ENCODE measurements at regions not wholly inside any gene's neighbourhood (a gene's known extent, or its start where the extent isn't known, plus 50 kb on each side); places are given as distances from the start of the nearest gene placed in this dataset.

DNA sequence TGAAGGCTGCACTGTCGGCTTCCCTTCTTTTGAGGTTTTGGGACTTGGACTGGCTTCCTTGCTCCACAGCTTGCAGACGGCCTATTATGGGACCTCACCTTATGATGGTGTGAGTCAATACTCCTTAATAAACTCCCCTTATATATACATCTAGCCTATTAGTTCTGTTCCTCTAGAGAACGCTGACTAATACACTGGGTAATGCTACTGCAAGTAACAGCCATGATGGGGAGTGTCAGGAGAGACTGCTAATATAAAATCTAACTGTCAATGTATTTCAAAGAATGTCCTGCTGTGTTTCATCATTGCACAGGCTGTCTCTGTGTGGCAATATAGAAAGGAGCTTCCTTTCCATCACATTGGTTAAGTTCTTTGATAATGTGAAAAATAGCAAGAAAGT lies 57.7 kb upstream of the UST start:
- Histone ChIP-seq H3K4me1 (ENCODE audit: control insufficient read depth in 1 of 2, insufficient read depth in 2 of 2, low read length in 2 of 2) (no peaks in the 10 kb centered on the region), H4K20me1 (ENCODE audit: insufficient read depth) (no peaks in the 10 kb centered on the region), H2AFZ (ENCODE audit: low read depth, low read length, poor library complexity, severe bottlenecking) (no peak overlapping the region), H3K36me3 (ENCODE audit: control insufficient read depth in 1 of 2, insufficient read depth in 2 of 2, low read length in 2 of 2) (no peaks in the 10 kb centered on the region), H3K9me3 (ENCODE audit: control insufficient read depth in 1 of 2, insufficient read depth in 1 of 2, low read depth in 1 of 2, low read length in 2 of 2) (no peaks in the 10 kb centered on the region), H3K79me2 (ENCODE audit: insufficient read depth, low read length) (no peaks in the 10 kb centered on the region), H3K27me3 (ENCODE audit: insufficient read depth, low read length) (no peaks in the 10 kb centered on the region), H3K9me2 (ENCODE audit: insufficient read depth) (no peaks in the 10 kb centered on the region; the same call in 1 of the 2 replicates), H3K27ac (ENCODE audit: low read depth, low read length) (no peak overlapping the region), H3K4me3 (replicated peaks in 1 of 2; ENCODE audit: low read depth in 1 of 2, low read length in 2 of 2) (no peak overlapping the region), H3K4me2 (ENCODE audit: low read length) (no peak overlapping the region), H3K9ac (ENCODE audit: low read length) (no peak overlapping the region)
- CTCF ChIA-PET = no interaction called here
- DNase-seq (ENCODE audit: low read depth, low spot score) = no peak
- intact Hi-C loops (cut with micrococcal nuclease) = no loop called here
- RAD21 ChIA-PET (ENCODE audit: low non-redundant PET in 1 of 2, low total read pairs in 2 of 2, uncharacterized antibody in 2 of 2, unreplicated experiment in 2 of 2) = no interaction called here
- POLR2A ChIA-PET = no interaction called here
- no peak for ATAC-seq
- no peak for TF ChIP-seq EZH2 (IDR thresholded peaks at IDR 0.05)
- no peak for TF ChIP-seq EGR1 (IDR thresholded peaks at IDR 0.05; ENCODE audit: low read depth)
- TF ChIP-seq, protein P1, sequence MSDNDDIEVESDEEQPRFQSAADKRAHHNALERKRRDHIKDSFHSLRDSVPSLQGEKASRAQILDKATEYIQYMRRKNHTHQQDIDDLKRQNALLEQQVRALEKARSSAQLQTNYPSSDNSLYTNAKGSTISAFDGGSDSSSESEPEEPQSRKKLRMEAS (IDR thresholded peaks at IDR 0.05) = no peak
- TF ChIP-seq, protein P2, sequence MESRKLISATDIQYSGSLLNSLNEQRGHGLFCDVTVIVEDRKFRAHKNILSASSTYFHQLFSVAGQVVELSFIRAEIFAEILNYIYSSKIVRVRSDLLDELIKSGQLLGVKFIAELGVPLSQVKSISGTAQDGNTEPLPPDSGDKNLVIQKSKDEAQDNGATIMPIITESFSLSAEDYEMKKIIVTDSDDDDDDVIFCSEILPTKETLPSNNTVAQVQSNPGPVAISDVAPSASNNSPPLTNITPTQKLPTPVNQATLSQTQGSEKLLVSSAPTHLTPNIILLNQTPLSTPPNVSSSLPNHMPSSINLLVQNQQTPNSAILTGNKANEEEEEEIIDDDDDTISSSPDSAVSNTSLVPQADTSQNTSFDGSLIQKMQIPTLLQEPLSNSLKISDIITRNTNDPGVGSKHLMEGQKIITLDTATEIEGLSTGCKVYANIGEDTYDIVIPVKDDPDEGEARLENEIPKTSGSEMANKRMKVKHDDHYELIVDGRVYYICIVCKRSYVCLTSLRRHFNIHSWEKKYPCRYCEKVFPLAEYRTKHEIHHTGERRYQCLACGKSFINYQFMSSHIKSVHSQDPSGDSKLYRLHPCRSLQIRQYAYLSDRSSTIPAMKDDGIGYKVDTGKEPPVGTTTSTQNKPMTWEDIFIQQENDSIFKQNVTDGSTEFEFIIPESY (IDR thresholded peaks at IDR 0.05; ENCODE audit: extremely low read depth, insufficient replicate concordance, low read length) = no peak
- TF ChIP-seq, protein P3, sequence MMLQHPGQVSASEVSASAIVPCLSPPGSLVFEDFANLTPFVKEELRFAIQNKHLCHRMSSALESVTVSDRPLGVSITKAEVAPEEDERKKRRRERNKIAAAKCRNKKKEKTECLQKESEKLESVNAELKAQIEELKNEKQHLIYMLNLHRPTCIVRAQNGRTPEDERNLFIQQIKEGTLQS (IDR thresholded peaks at IDR 0.05) = no peak
- no peak for TF ChIP-seq ELF1 (IDR thresholded peaks at IDR 0.05; ENCODE audit: borderline replicate concordance, low read depth)
- no peak for TF ChIP-seq SRF (IDR thresholded peaks at IDR 0.05; ENCODE audit: low read depth)
- TF ChIP-seq CEBPB (IDR thresholded peaks at IDR 0.05; ENCODE audit: low read depth) = no peak
- no peak for TF ChIP-seq CBX3 (IDR thresholded peaks at IDR 0.05; ENCODE audit: low read depth)
- TF ChIP-seq EZH2phosphoT487 (IDR thresholded peaks at IDR 0.05; ENCODE audit: borderline replicate concordance) = no peak
- TF ChIP-seq SP1 (IDR thresholded peaks at IDR 0.05; ENCODE audit: low read depth) = no peak
- TF ChIP-seq POLR2AphosphoS5 (IDR thresholded peaks at IDR 0.05; ENCODE audit: low read depth, low read length) = no peak
- TF ChIP-seq ZNF274 (IDR thresholded peaks at IDR 0.05; ENCODE audit: low read depth, low read length) = no peak
- TF ChIP-seq TCF7L2 (IDR thresholded peaks at IDR 0.05; ENCODE audit: borderline replicate concordance, extremely low read depth, insufficient read depth, insufficient read length) = no peak
- no peak for TF ChIP-seq JUND (IDR thresholded peaks at IDR 0.05)
- BruUV-seq (replicated peaks) = no TSS peak
